Activated CD8-positive, alpha-beta memory T cell treated with anti-CD3 and anti-CD28 coated beads for 24 hours (primary cell): ENCODE measurements at regions not wholly inside any gene's neighbourhood (a gene's known extent, or its start where the extent isn't known, plus 50 kb on each side); places are given as distances from the start of the nearest gene placed in this dataset.
"Not testable (repeated sequence)": the region's sequence is repeated elsewhere in the genome, so short reads cannot be mapped to it uniquely, and the experiment has no call there.

Source experiments
- DNase-seq: peaks from one replicate; pipeline ENCODE4 v3.0.0-alpha.2; 2020

DNA sequence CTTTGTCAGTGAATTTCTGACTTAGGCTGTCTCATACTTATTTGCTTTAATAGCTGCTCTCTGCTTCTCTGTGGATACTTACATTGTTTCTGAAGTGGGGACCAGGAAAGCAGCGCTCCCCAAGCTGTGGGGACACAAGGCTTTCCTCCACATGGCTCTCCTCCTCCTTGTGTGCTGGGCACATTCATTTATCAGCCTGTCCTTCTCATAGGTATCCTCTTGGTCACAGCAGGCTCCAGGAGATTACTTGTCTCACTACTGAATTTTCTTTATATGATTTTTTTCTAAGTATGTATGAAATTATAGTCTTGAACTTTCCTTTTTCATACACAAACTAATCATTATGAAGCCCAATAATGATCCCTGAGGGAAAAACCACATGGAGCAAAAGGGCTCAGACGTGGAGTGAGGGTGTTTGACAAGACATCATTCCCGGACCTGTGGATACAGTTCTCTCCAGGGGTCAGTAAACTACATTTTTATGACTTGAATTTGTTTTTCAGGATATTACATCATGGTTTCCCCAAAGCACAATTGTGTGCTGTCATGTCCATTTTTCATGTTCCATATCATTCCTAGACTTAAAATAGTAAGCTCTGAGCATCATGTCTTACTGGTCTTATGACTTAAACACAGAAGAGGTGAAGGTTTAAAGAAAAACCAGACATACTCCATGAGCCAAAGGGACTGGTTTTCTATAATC lies 234.5 kb downstream of the PCSK1 start:
- DNase-seq = no peak

DNA sequence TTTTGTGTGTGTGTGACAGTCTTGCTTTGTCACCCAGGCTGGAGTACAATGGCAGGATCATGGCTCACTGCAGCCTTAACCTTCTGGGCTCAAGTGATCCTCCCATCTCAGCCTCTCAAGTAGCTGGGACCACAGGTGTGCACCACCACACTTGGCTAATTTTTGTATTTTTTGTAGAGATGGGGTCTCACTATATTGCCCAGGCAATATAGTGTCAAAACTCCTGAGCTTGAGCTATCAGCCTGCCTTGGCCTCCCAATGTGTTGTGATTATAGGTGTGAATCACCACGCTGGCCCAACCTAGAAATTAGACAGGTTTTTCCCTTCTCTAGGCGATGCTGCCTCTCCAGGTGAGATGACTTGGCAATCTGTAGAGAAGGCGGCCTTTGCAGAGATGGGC lies 235.3 kb downstream of the PCSK1 start:
- not testable (repeated sequence) for DNase-seq

DNA sequence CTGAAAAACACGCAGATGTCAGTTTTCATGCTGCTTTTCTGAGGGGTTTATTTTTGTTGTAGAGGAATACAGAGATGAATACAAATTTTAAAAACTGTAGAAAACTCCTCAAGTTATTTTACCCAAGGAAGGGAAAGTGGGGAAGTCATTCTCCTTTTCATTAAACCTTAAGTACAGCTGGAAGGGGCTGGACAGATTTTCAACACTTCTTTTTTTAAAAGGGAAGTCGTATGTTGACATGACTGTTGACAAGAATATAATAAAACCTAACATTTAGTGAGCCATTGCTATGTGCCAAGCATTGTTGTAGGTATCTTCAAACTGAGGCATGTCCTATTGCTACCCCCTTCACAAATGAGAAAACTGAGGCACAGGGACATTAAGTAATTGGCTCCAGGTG lies 235.7 kb upstream of the ELL2 start:
- DNase-seq = no peak

DNA sequence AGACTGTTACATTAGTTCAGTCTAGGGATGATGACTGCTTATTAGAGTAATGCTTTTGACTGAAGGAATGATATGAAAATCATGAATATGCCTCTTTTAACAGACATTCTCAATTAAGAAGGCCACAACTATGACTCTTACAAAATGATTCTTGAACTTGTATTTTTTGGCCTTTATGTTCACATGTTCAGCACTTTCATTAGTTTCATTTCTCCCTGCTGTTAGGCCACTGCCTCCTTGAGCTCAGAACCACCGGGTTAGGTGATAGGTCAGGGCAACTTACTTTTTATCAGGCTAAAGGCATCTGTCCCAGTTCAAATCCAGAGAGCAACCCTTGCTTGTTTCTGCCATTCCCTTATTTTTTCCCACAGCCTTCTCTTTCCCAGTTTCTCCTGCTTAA lies 235.2 kb upstream of the ELL2 start:
- no peak for DNase-seq

DNA sequence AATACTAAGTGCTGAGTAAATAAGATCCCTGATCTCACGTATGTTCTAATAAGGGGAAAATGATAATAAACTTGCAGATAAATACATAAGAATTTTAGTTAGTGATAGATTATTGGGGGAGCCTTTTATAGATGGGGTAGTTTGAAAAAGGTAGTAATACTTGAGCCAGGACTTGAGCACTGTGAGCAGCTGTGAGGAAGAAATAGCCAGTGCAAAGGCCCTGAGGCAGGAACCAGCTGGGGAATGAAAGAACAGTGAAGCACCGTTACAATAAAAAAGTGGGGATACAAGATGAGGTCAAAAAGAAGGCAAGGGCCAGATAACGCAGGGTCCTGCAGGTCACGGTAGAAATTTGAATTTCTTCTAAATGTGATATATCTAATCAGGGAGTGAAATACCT lies 234.8 kb upstream of the ELL2 start:
- no peak for DNase-seq

DNA sequence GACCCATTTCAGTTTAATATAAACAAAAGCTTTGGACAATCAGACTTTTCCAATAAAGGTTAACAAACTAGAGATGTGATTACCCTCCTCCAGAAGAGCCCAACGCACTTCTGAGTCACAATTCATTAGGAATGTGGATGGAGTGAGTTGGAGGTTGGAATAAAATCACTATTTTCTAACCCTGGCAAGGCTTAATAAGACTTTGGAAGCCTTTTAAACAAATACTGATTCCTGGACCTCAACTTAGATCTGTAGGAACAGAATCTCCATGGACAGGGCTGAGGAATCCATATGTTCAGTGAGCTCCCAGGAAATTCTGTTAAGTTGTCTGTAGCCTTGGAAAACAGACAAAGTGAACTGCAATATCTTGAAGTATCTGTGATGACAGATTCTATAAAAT lies 233.5 kb upstream of the ELL2 start:
- DNase-seq = no peak

DNA sequence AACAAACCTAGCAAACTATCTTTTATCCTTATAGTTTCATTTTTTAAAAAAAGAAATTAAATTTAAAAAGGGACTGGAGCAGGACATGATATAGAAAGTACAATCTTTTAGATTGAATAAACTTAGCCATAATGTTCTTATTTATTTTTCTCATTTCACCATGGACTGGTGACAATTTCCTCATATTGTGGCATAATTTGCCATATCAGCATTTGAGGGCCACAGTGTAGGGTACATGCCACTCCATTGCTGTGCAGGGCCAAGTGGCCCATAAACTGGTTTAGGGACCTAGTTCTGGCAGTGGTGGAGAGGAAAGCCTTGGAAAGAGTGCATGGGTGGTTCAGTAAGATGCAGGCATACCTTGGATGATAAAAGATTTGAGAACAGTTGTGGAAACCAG lies 232.9 kb upstream of the ELL2 start:
- no peak for DNase-seq

DNA sequence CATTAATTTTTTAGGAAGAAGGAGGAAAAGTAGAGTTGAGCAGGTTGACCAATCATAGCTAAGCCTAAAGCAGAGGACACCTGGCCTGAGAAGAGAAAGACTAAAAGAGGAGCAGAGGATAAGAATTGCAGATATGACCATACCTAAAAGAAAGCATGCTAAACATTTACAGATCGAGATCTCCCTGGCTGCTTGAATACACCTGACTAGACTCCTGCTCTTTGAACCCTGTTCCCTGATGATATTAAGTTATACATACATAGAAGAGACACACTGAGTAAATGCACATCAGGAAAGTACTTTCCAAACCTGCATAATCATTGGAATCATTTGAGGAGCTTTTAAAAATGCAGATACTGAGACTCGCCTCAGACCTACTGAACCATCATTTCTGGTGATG lies 232.3 kb upstream of the ELL2 start:
- DNase-seq = no peak

DNA sequence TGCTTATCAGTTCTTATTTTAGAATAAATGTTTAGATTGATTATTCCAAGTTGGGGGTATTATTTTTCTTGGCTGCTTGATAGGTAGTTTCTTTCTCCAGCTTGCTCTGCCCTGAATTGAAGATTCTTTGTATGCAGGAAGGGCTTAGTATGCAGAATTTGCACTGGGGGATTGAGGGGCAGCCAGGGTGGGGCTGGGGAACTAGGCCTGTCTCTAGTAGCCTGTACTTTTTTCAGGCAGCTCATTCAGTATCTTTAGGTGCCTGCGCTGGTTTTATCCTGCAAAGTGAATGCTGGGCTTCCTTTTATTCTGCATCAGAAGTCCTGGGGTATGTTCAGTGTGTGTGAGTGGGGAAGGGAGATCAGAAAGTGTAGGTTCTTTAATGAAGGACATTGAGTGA lies 228.3 kb upstream of the ELL2 start:
- no peak for DNase-seq

DNA sequence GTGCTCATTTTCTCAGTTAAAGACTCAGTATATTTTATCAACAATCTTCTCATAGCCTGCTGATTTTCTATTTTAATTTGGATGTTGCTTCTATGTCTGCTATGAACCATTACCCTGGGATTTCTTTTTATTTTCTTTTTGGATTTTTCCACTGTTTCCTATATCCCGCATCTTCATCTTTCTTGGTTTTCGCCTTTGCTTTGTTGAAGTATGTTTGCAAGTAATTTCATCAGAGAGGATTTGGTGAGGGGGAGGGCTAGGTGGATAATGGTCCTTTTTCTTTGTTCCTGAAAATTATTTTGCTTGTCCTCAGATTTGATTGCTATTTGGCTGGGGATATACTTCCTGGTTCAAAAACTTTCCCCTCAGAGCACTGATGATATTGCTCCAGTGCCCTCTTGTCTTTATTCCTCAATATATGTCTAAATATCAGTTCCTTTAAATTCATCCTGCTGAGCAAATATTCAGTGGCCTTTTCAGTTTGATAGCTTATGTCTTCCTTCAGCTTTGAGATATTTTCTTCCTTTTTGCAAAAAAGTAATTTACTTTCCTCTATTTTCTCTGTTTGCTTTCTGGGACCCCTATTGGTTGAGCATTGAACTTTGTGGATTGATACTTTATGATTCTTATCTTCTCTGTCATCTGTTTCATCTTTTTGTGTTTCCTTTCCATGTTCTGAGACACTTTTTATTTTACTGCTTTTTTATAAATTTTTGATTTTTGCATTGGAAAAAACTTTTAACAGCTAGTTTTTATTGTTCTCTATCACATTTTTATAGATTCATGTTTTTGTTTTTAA lies 227.6 kb upstream of the ELL2 start:
- DNase-seq = no peak

DNA sequence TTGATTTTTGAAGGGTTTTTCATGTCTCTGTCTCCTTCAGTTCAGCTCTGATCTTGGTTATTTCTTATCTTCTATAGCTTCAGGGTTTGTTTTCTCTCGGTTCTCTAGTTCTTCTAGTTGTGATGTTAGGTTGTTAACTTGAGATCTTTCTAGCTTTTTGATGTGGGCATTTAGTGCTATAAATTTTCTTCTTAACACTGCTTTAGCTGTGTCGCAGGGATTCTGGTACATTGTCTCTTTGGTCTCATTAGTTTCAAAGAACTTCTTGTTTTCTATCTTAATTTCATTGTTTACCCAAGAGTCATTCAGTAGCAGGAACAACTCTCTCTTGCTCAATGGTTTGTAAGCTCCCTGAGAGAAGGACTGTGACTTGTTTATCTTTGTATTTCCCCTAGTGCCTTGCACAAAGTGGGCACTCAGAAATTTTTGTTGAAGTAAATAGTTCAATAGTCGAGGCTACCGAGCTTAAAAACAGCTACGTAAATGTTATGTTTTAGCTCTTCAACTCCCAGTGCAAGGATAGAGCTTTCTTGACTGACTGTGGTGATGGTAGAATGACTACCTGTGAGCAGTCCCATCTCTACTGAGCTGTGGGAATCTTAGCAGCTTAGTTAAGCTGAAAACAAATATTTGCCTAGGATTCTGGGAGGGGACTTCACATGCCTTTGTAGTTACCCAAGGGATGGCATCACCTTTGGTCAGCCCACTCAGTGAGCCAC lies 225.8 kb upstream of the ELL2 start:
- no peak for DNase-seq

DNA sequence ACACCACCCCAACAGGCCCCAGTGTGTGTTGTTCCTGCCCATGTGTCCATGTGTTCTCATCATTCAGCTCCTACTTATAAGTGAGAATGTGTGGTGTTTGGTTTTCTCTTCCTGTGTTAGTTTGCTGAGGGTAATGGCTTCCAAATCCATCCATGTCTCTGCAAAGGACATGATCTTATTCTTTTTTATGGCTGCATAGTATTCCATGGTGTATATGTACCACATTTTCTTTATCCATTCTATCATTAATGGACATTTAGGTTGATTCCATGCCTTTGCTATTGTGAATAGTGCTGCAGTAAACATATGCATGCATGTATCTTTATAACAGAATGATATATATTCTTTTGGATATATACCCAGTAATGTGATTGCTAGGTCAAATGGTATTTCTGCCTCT lies 222.9 kb upstream of the ELL2 start:
- not testable (repeated sequence) for DNase-seq

DNA sequence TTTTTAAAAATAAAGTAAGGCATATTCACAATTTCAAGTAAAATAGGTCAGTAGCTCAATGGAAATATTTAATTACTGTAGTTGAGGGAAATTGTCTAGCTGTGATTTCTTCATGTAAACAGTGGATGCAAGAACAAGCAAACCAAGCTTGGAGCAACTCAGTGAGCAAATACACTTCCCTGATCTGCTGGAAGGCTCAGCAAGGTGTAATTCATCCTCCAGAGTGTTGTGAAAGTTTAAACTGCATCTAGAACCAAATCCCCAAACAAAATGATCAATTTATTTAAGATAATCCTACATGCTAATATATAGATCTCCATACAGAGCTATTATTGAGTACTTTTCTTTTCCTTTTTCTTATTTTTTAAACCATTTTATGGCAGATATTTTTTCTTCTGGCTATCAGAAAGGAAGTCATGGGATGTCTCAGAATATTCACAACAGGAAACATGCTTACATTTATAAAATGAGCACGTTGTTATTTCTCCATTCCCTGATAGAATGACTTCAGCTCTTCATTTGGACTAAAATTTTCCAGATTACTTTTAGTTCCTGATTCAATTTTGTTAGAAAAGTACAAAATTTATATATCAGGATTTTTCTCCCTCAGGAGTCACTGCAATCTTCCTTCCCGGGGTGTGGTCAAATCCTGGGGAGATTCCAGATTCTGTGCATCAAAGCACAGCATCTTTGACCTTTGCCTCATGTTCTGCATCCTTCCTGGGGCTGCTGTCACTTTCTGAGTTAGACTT lies 219.2 kb upstream of the ELL2 start:
- no peak for DNase-seq

DNA sequence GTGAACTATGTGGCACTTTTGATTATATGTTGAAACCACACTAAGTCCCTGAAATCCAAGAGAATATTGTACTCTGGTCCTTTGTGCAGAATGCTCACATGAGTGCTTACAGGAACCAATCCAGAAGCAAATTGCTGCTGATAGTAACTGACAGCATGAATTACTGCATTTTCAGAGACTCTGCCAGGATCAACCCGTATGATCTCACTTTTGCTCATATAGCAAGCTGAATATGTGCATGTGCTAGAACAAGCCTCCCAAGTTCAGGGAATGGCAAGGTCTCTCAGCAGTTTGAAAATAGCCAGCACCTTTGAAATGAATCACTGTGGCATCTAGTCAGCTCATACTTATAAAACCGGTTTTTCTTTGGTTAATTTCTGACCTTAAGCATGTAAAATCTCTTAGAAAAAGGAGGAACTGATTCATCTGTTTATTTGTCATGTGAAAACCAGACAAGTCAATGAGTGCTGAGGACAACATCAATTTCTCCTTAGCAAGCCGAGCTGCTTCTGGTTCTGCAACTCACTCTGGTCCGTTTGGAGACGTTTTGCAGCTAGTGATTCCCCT lies 215.7 kb upstream of the ELL2 start:
- no peak for DNase-seq

DNA sequence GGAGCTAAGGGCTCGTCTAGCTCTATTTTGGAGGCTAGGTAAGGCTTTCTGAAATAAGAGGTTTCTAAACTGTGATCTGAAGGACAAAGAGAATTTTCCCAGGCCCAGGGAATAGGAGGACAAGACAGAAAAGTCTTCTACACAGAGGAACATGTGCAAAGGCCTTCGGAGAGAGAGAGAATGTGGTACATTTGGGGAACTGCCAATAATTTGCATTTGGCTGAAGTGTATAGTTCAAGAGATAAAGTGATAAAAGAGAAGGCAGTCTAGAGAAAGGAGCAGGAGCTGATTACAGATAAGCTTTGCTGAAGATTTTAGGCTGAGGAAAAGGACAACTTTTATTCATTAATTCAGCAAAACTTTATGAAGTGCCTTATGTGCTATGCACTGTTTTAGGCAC lies 214.4 kb upstream of the ELL2 start:
- DNase-seq = no peak

DNA sequence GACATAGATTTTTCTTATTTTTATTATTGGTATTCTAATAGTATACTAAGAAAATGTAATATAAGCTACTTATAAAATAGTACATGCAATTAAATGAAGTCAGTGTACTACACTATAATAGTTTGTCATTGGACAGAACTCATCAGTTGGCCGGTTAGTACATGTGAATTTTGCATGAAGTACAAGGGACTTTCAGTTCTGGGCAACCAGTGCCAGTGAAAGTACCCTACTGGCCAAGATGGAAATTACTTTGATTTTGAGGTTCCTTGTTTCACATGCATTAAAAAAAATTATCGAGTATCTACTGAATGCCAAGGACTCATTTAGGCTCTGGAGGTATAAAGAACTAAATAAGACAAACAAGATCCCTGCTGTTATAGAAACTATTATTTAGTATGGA lies 213.4 kb upstream of the ELL2 start:
- no peak for DNase-seq

DNA sequence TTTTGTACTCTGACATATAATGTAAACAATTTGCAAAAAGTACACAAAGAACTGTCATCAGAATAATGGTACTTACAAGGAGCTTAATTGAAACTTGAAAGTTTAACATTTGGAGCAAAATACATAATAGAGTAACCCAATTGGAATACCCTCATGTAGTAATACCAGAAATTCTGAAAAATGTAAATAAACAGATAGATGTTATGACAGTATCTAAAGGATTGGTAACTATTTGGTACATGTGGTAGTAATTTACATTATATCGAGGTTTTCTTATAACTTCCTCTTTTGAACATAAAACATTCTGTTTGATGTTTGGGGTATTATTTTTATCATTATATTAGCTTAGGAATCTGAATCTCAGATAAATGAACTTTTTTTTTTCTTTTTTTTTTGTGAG lies 211.7 kb upstream of the ELL2 start:
- DNase-seq = no peak

DNA sequence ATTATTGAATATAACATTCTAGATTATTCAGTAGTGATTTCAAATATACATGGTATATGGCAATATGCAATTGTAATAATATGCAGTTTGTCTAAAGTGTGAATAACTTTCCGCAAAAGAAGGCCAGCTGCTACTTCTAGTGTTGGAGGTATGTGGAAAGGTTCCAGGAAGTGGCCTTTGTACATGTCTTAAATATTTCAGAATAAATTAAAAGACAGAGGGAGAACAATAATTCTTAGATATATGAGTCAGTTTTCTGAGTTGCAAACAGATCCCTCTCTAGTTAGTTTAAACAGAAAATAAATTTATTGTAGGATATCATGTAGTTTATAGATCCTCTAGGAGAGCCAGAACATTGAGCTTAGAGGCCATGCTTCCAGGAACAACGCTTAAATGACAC lies 210.8 kb upstream of the ELL2 start:
- DNase-seq = no peak

DNA sequence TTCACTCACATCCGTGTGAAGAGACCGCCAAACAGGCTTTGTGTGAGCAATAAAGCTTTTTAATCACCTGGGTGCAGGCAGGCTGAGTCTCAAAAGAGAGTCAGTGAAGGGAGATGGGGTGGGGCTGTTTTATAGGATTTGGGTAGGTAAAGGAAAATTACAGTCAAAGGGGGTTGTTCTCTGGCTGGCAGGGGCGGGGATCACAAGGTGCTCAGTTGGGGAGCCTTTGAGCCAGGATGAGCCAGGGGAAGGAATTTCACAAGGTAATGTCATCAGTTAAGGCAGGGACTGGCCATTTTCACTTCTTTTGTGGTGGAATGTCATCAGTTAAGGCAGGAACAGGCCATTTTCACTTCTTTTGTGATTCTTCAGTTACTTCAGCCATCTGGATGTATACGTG lies 210.3 kb upstream of the ELL2 start:
- DNase-seq = not testable (repeated sequence)

DNA sequence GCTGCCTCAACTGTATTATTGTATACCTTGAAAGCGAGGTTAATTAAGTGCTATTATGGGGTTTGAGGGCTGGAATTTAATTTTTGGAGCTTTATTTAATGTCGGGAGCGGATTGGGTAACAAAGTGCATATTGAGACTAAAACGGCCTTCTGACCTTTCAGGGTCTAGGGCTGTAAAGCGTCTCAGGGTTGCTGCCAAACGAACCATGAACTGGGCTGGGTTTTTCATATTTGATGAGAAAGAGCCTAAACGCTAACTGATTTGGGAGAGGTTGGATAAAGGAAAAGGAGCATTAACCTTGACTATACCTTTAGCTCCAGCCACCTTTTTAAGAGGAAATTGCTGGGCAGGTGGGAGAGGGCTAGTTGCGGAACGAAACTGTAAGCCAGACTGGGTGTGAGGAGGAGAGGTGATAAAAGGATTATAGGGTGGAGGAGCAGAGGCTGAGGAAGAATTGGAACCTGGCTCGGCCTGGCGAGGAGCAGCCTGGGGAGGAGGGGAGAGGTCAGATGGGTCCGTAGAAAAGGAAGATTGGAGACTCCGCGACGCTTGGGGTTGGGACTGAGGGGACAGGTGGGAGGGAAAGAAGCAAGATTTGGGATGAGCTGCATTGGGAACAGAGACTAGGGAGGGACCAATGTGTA lies 209.0 kb upstream of the ELL2 start:
- DNase-seq = not testable (repeated sequence)

DNA sequence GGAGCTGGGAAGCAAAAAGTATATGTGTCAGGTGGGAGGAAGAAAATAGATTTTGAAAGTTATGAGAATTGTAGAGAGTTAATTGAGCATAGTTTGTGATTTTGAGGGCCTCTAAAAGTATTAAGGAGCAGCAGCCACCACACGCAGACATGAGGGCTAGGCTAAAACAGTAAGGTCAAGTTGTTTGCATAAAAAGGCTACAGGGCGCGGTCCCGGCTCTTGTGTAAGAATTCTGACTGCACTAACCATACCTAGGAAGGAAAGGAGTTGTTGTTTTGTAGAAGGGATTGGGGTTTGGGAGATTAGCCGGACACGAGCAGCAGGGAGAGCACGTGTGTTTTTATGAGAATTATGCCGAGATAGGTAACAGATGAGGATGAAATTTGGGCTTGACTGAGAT lies 207.2 kb upstream of the ELL2 start:
- not testable (repeated sequence) for DNase-seq

DNA sequence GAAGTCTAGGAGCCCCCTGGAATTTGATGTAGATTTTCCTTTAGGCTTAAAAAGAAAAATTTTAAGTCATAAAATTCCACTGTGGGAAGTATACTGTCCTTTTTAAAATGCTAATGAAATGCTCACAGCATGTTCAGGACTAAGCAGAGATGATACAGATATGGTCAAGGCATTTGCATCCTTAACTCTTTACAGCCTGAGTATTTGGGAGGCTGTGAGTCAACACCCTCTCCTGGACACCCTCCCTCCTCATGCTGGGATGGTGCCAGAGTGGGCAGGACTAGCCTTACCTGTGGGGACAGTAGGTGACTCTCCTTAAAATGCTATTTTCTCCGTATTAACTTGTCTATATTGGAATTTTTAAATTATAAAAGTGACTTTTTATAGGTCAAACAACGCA lies 197.4 kb upstream of the ELL2 start:
- DNase-seq = no peak
